ENCODE measurements at regions not wholly inside any gene's neighbourhood (a gene's known extent, or its start where the extent isn't known, plus 50 kb on each side); places are given as distances from the start of the nearest gene placed in this dataset.

DNA sequence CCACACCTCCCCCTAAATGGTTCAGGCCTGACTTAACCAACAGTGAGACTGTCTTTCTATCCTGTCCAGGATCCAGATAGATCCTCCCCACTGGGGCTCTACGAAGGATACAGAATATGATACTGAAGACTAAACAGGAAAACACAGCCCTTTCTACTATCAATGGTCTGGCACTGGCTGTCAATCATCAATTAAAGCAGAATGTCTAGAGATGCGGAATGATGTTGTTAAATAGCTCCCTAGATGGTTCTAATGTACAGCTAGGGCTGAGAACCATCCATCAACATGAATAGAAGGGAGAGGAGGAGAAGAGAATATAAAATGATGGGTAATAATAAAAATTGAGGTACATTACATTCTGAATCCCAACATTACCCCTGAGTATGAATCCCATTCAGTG is 314.3 kb upstream of the CELF2 start:
- TF ChIP-seq, protein P1, sequence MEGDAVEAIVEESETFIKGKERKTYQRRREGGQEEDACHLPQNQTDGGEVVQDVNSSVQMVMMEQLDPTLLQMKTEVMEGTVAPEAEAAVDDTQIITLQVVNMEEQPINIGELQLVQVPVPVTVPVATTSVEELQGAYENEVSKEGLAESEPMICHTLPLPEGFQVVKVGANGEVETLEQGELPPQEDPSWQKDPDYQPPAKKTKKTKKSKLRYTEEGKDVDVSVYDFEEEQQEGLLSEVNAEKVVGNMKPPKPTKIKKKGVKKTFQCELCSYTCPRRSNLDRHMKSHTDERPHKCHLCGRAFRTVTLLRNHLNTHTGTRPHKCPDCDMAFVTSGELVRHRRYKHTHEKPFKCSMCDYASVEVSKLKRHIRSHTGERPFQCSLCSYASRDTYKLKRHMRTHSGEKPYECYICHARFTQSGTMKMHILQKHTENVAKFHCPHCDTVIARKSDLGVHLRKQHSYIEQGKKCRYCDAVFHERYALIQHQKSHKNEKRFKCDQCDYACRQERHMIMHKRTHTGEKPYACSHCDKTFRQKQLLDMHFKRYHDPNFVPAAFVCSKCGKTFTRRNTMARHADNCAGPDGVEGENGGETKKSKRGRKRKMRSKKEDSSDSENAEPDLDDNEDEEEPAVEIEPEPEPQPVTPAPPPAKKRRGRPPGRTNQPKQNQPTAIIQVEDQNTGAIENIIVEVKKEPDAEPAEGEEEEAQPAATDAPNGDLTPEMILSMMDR (conservative IDR thresholded peaks at IDR 0.05 in 1 of 2, IDR thresholded peaks at IDR 0.05 in 1 of 2; ENCODE audit: extremely low read depth in 1 of 2, insufficient read depth in 1 of 2, low read depth in 1 of 2, low read length in 2 of 2) = no peak
- TF ChIP-seq EZH2 (IDR thresholded peaks at IDR 0.05; ENCODE audit: borderline replicate concordance, low read length) = no peak

Data from mammary epithelial cell (primary cell).